CD4-positive, alpha-beta T cell (primary cell): ENCODE measurements at regions not wholly inside any gene's neighbourhood (a gene's known extent, or its start where the extent isn't known, plus 50 kb on each side); places are given as distances from the start of the nearest gene placed in this dataset.

Experiments
- ATAC-seq: fragments of 200-7000 bp; cut with Tn5 transposase; one replicate; pipeline ENCODE4 v1.10.0; 2022; ENCODE audit warnings: mild to moderate bottlenecking; ENCODE audit not compliant: poor library complexity
- CTCF ChIA-PET: fragments of 350-600 bp; sonication (Branson Sonifier 250); formaldehyde crosslinking; loops from one replicate; lab custom pipeline; 2021; ENCODE audit warnings: antibody characterized with exemption, inconsistent platforms; lab: Charles Lee
- POLR2A ChIA-PET: fragments of 350-600 bp; sonication (Branson Sonifier 250); formaldehyde crosslinking; loops from one replicate; lab custom pipeline; 2021; ENCODE audit warnings: antibody characterized with exemption, inconsistent platforms; lab: Charles Lee
- DNase-seq, 14 experiments: peaks; one replicate each; pipeline ENCODE4 v3.0.0-alpha.2; 2013 to 2020; ENCODE audit warnings: mixed read lengths in 2 of 14
- H3K27ac ChIP-seq, 2 donors: one replicate each; pipeline versions ENCODE4 v1.5.1 to v1.7.0; 2013; ENCODE audit warnings: low read length in 2 of 2, low read depth in 1 of 2, mild to moderate bottlenecking in 1 of 2
- H3K27me3 ChIP-seq, 2 experiments: 1 replicate in 1 of 2; 2 replicates in 1 of 2; pipeline versions ENCODE4 v1.6.1 to v1.7.0; 2013; ENCODE audit warnings: low read length in 2 of 2, control low read depth in 1 of 2, mild to moderate bottlenecking in 1 of 2, moderate library complexity in 1 of 2; ENCODE audit not compliant: insufficient read depth in 2 of 2, control insufficient read depth in 1 of 2
- H3K36me3 ChIP-seq: one replicate; pipeline ENCODE4 v1.6.1; 2013; ENCODE audit warnings: low read length, control low read depth; ENCODE audit not compliant: insufficient read depth
- H3K4me1 ChIP-seq: one replicate; pipeline ENCODE4 v1.6.1; 2013; ENCODE audit warnings: low read length, control low read depth; ENCODE audit not compliant: insufficient read depth
- H3K4me3 ChIP-seq: one replicate; pipeline ENCODE4 v1.5.1; 2013; ENCODE audit warnings: mild to moderate bottlenecking, low read length, moderate library complexity
- H3K9me3 ChIP-seq, 2 experiments: 1 replicate in 1 of 2; 2 replicates in 1 of 2; pipeline versions ENCODE4 v1.6.1 to v1.7.0; 2013; ENCODE audit warnings: low read length in 2 of 2, mild to moderate bottlenecking in 2 of 2, control low read depth in 1 of 2, moderate library complexity in 1 of 2; ENCODE audit not compliant: control insufficient read depth in 1 of 2, insufficient read depth in 1 of 2
- H3K27ac Mint-ChIP-seq: one replicate; pipeline ENCODE4 v1.8.0; 2020; ENCODE audit warnings: mixed read lengths
- H3K27me3 Mint-ChIP-seq: one replicate; pipeline ENCODE4 v1.8.0; 2021; ENCODE audit warnings: mixed read lengths
- H3K36me3 Mint-ChIP-seq: one replicate; pipeline ENCODE4 v1.8.0; 2021; ENCODE audit warnings: low read depth, mixed read lengths
- H3K4me1 Mint-ChIP-seq: one replicate; pipeline ENCODE4 v1.8.0; 2021; ENCODE audit warnings: low read depth, mixed read lengths
- H3K4me3 Mint-ChIP-seq: one replicate; pipeline ENCODE4 v1.8.0; 2020; ENCODE audit warnings: mild to moderate bottlenecking, mixed read lengths
- H3K9me3 Mint-ChIP-seq: one replicate; pipeline ENCODE4 v1.8.0; 2020; ENCODE audit warnings: mixed read lengths
- intact Hi-C, 2 experiments: fragments of 100-400 bp; cut with DNase I in 1 of 2; cut with micrococcal nuclease in 1 of 2; formaldehyde crosslinking; loops; one replicate each; pipeline versions ENCODE4 v1.15.1 to v1.9.0; 2023 to 2025; cut with DNase I, micrococcal nuclease
- TF ChIP-seq, protein P1 (sequence below): fragments of 200-600 bp; IDR thresholded peaks from one replicate; pipeline ENCODE4 v1.8.0; 2022; ENCODE audit warnings: antibody characterized with exemption, mild to moderate bottlenecking

DNA sequence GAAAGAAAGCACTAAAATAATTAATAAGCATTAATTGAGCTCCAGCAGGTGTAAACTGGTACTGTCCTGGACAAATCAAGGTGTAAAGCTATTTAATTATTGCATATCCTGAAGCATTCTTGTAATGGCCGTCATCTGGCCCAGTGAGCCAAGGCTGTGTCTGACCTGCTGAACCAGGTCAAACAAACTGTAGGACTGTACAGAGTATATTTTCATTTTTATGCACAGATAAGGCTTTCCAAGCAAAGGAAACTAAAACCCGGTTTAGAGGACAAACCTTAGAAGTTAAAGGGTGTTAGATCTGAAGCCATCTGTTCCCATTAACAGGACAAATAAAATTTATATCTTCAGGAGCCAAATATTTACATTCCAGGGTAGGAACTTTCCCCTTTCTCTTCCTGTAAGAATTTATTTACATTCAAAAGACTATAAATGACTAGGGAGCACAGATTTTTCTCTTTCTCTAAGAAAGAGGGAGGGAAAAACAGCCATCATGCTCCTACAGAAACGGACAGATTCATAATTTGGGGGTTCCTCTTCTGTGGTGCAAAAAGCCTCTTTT is 69.8 kb downstream of the ESM1 start:
- POLR2A ChIA-PET = no interaction called here
- intact Hi-C loops = no loop called here
- Mint-ChIP-seq H3K9me3 (no peaks in the 10 kb centered on the region), H3K27ac (no peak overlapping the region), H3K4me1 (no peaks in the 10 kb centered on the region), H3K4me3 (no peak overlapping the region), H3K27me3 (peaks cover 36% of the 10 kb centered on the region), H3K36me3 (no peaks in the 10 kb centered on the region)
- Histone ChIP-seq H3K27ac (no peak overlapping the region), H3K4me3 (no peak overlapping the region), H3K27me3 (peaks cover 0 to 4% of the 10 kb centered on the region in 2 experiments), H3K9me3 (no peaks in the 10 kb centered on the region), H3K36me3 (no peaks in the 10 kb centered on the region), H3K4me1 (no peaks in the 10 kb centered on the region)
- TF ChIP-seq, protein P1, sequence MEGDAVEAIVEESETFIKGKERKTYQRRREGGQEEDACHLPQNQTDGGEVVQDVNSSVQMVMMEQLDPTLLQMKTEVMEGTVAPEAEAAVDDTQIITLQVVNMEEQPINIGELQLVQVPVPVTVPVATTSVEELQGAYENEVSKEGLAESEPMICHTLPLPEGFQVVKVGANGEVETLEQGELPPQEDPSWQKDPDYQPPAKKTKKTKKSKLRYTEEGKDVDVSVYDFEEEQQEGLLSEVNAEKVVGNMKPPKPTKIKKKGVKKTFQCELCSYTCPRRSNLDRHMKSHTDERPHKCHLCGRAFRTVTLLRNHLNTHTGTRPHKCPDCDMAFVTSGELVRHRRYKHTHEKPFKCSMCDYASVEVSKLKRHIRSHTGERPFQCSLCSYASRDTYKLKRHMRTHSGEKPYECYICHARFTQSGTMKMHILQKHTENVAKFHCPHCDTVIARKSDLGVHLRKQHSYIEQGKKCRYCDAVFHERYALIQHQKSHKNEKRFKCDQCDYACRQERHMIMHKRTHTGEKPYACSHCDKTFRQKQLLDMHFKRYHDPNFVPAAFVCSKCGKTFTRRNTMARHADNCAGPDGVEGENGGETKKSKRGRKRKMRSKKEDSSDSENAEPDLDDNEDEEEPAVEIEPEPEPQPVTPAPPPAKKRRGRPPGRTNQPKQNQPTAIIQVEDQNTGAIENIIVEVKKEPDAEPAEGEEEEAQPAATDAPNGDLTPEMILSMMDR = no peak
- ATAC-seq (no peak), DNase-seq (no peak)
- CTCF ChIA-PET = interaction anchor here (0.5 to 1.7 kb wide), 2 partner anchors 9 to 38 kb away, joined by 3 read pairs; no protein-coding TSS in a partner anchor

GRCh38 chr5:54912021-54912420 is 73.4 kb downstream of the ESM1 start:
- Mint-ChIP-seq H3K4me3 (no peak overlapping the region), H3K27ac (no peak overlapping the region), H3K9me3 (no peaks in the 10 kb centered on the region), H3K4me1 (no peaks in the 10 kb centered on the region), H3K36me3 (no peaks in the 10 kb centered on the region), H3K27me3 (peaks cover 28% of the 10 kb centered on the region)
- Histone ChIP-seq H3K4me3 (no peak overlapping the region), H3K27me3 (no peaks in the 10 kb centered on the region), H3K9me3 (no peaks in the 10 kb centered on the region), H3K27ac (no peak overlapping the region), H3K36me3 (no peaks in the 10 kb centered on the region), H3K4me1 (no peaks in the 10 kb centered on the region)
- no peak for DNase-seq
- ChIA-PET POLR2A (no interaction called here), CTCF (interaction anchor here (2.4 kb wide), 1 partner anchor 235 kb away, joined by 6 read pairs; no protein-coding TSS in a partner anchor)
- TF ChIP-seq, protein P1 = no peak
- intact Hi-C loops = no loop called here
- ATAC-seq = no peak

- TF ChIP-seq, protein P1 = no peak
- Histone ChIP-seq H3K9me3 (no peaks in the 10 kb centered on the region), H3K27ac (no peak overlapping the region), H3K4me3 (no peak overlapping the region), H3K4me1 (no peaks in the 10 kb centered on the region), H3K27me3 (no peaks in the 10 kb centered on the region), H3K36me3 (no peaks in the 10 kb centered on the region)
- no peaks in the 10 kb centered on the region for H3K36me3 Mint-ChIP-seq
- intact Hi-C loops = no loop called here
- POLR2A ChIA-PET = no interaction called here
- ATAC-seq (no peak), DNase-seq (no peak)
- H3K27ac Mint-ChIP-seq = no peak overlapping the region
- CTCF ChIA-PET = interaction anchor here (1.1 to 2.5 kb wide), 3 partner anchors 34 to 250 kb away, joined by 3 to 9 read pairs (median 6); partner anchors contain the start of gene GPX8
- peaks cover 21% of the 10 kb centered on the region for H3K27me3 Mint-ChIP-seq
- no peak overlapping the region for H3K4me3 Mint-ChIP-seq
- H3K9me3 Mint-ChIP-seq = no peaks in the 10 kb centered on the region
- no peaks in the 10 kb centered on the region for H3K4me1 Mint-ChIP-seq
Measured at GRCh38 chr5:54909911-54910870, 75.2 kb downstream of the ESM1 start.
